ENCODE measurements at regions not wholly inside any gene's neighbourhood (a gene's known extent, or its start where the extent isn't known, plus 50 kb on each side); places are given as distances from the start of the nearest gene placed in this dataset.
A peak's percentile ranks its signal among the peaks of the same experiment; 100 is the strongest.

GRCh38 chr5:155459889-155460500 lies 446.4 kb downstream of the KIF4B start:
- H3K4me3 ChIP-seq (ENCODE audit: low read depth in 1 of 3, low read length in 3 of 3), result no peak overlapping the region
- H3K27me3 ChIP-seq (ENCODE audit: control insufficient read depth in 4 of 4, insufficient read depth in 4 of 4, low read length in 3 of 4), result no peaks in the 10 kb centered on the region
- H3K9me3 ChIP-seq (ENCODE audit: control insufficient read depth in 4 of 4, low read length in 3 of 4), result no peaks in the 10 kb centered on the region
- TF ChIP-seq NR2F2 (IDR thresholded peaks at IDR 0.05) (no peak), HNF4A (conservative IDR thresholded peaks at IDR 0.05) (no peak), GABPA (IDR thresholded peaks at IDR 0.05 in 1 of 2, conservative IDR thresholded peaks at IDR 0.05 in 1 of 2) (no peak), JUND (IDR thresholded peaks at IDR 0.05) (no peak), ZBTB33 (IDR thresholded peaks at IDR 0.05) (no peak), YY1 (IDR thresholded peaks at IDR 0.05) (no peak), RXRA (IDR thresholded peaks at IDR 0.05) (no peak), FOXA1 (IDR thresholded peaks at IDR 0.05) (no peak)
- TF ChIP-seq, protein P1, sequence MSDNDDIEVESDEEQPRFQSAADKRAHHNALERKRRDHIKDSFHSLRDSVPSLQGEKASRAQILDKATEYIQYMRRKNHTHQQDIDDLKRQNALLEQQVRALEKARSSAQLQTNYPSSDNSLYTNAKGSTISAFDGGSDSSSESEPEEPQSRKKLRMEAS (IDR thresholded peaks at IDR 0.05), result no peak
- 40% methylated on average over 1 of the region's 1 CpG for WGBS
- H3K9ac ChIP-seq (ENCODE audit: low read depth in 1 of 2, low read length in 2 of 2), result peak overlapping the region in 1 of 2 donors; percentile 60
- H3K36me3 ChIP-seq (ENCODE audit: control insufficient read depth in 4 of 4, insufficient read depth in 3 of 4, low read depth in 1 of 4, low read length in 3 of 4), result no peaks in the 10 kb centered on the region
- peaks cover 11 to 46% (median 38%) of the 10 kb centered on the region in 4 donors for H3K4me1 ChIP-seq (ENCODE audit: control insufficient read depth in 4 of 4, insufficient read depth in 4 of 4, low read length in 3 of 4)
- DNase-seq (ENCODE audit: low spot score), result no peak
- peak overlapping the region; percentile 58 to 92 for H3K27ac ChIP-seq (ENCODE audit: low read depth in 1 of 2, low read length in 2 of 2)

DNA sequence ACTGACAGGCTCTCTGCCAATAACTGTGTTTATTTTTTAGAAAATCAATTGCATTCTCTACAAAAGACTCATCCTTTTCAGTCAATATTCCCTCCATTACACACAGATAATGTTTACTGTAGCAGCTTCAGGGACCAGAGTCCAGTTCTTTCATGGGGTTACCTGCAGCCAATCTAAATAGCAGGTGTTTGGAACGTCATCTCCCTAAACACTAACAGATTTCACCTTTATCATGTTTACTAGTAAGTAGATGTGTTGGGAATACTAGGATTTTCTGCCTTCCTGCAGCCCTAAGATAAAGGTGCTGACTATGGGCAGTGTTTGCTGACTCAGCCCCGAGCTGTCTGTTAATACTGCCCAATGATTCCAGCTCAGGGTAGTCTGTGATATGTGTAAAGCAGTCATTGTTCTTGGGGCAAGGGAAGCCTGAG lies 447.0 kb downstream of the KIF4B start:
- Histone ChIP-seq H3K27me3 (ENCODE audit: control insufficient read depth in 4 of 4, insufficient read depth in 4 of 4, low read length in 3 of 4) (no peaks in the 10 kb centered on the region), H3K9me3 (ENCODE audit: control insufficient read depth in 4 of 4, low read length in 3 of 4) (no peaks in the 10 kb centered on the region), H3K4me3 (ENCODE audit: low read depth in 1 of 3, low read length in 3 of 3) (no peak overlapping the region), H3K4me1 (ENCODE audit: control insufficient read depth in 4 of 4, insufficient read depth in 4 of 4, low read length in 3 of 4) (peaks cover 11 to 42% (median 37%) of the 10 kb centered on the region in 4 donors), H3K36me3 (ENCODE audit: control insufficient read depth in 4 of 4, insufficient read depth in 3 of 4, low read depth in 1 of 4, low read length in 3 of 4) (no peaks in the 10 kb centered on the region), H3K9ac (ENCODE audit: low read depth in 1 of 2, low read length in 2 of 2) (no peak overlapping the region), H3K27ac (ENCODE audit: low read depth in 1 of 2, low read length in 2 of 2) (peak overlapping the region; percentile 75 to 92)
- TF ChIP-seq YY1 (IDR thresholded peaks at IDR 0.05) (peak; percentile 91), FOXA2 (IDR thresholded peaks at IDR 0.05) (peak; percentile 97), GABPA (IDR thresholded peaks at IDR 0.05 in 1 of 2, conservative IDR thresholded peaks at IDR 0.05 in 1 of 2) (peak; percentile 20 to 51), FOXA1 (IDR thresholded peaks at IDR 0.05) (peak; percentile 96), ZBTB33 (IDR thresholded peaks at IDR 0.05) (peak; percentile 90), RXRA (IDR thresholded peaks at IDR 0.05) (peak; percentile 92 to 96), TAF1 (conservative IDR thresholded peaks at IDR 0.05) (no peak), JUND (IDR thresholded peaks at IDR 0.05) (peak; percentile 93 to 98), EGR1 (IDR thresholded peaks at IDR 0.05; ENCODE audit: low read depth in 2 of 2) (peak in 1 of 2 donors; percentile 65), HNF4A (conservative IDR thresholded peaks at IDR 0.05) (peak; percentile 97 to 98), HNF4G (IDR thresholded peaks at IDR 0.05) (peak; percentile 91), SP1 (IDR thresholded peaks at IDR 0.05) (peak; percentile 97), NR2F2 (IDR thresholded peaks at IDR 0.05) (no peak), CTCF (IDR thresholded peaks at IDR 0.05; ENCODE audit: low read depth, low read length, missing input control) (no peak), RAD21 (IDR thresholded peaks at IDR 0.05) (peak; percentile 68)
- TF ChIP-seq, protein P2, sequence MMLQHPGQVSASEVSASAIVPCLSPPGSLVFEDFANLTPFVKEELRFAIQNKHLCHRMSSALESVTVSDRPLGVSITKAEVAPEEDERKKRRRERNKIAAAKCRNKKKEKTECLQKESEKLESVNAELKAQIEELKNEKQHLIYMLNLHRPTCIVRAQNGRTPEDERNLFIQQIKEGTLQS (IDR thresholded peaks at IDR 0.05), result peak; percentile 89
- TF ChIP-seq, protein P1 (IDR thresholded peaks at IDR 0.05), result peak; percentile 84
- TF ChIP-seq, protein P3, sequence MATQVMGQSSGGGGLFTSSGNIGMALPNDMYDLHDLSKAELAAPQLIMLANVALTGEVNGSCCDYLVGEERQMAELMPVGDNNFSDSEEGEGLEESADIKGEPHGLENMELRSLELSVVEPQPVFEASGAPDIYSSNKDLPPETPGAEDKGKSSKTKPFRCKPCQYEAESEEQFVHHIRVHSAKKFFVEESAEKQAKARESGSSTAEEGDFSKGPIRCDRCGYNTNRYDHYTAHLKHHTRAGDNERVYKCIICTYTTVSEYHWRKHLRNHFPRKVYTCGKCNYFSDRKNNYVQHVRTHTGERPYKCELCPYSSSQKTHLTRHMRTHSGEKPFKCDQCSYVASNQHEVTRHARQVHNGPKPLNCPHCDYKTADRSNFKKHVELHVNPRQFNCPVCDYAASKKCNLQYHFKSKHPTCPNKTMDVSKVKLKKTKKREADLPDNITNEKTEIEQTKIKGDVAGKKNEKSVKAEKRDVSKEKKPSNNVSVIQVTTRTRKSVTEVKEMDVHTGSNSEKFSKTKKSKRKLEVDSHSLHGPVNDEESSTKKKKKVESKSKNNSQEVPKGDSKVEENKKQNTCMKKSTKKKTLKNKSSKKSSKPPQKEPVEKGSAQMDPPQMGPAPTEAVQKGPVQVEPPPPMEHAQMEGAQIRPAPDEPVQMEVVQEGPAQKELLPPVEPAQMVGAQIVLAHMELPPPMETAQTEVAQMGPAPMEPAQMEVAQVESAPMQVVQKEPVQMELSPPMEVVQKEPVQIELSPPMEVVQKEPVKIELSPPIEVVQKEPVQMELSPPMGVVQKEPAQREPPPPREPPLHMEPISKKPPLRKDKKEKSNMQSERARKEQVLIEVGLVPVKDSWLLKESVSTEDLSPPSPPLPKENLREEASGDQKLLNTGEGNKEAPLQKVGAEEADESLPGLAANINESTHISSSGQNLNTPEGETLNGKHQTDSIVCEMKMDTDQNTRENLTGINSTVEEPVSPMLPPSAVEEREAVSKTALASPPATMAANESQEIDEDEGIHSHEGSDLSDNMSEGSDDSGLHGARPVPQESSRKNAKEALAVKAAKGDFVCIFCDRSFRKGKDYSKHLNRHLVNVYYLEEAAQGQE (IDR thresholded peaks at IDR 0.05), result peak; percentile 70
- DNase-seq (ENCODE audit: low spot score), result no peak
- WGBS, result 22% methylated on average over 2 of the region's 2 CpGs

Data from liver (tissue), 8 donors.